ENCODE measurements at regions not wholly inside any gene's neighbourhood (a gene's known extent, or its start where the extent isn't known, plus 50 kb on each side); places are given as distances from the start of the nearest gene placed in this dataset.
A peak's percentile ranks its signal among the peaks of the same experiment; 100 is the strongest.

- TF ChIP-seq HMGXB3 (CRISPR knock-in tag; IDR thresholded peaks at IDR 0.05; ENCODE audit: borderline replicate concordance) (peak; percentile 62; the same call in 1 of the 2 replicates), RBM22 (optimal IDR thresholded peaks at IDR 0.05; ENCODE audit: low read length) (no peak), HIVEP1 (CRISPR knock-in tag; IDR thresholded peaks at IDR 0.05) (peak; percentile 93; the same call in 1 of the 2 replicates), MXD3 (CRISPR knock-in tag; IDR thresholded peaks at IDR 0.05) (peak; percentile 82; the same call in 1 of the 2 replicates), DZIP1 (CRISPR knock-in tag; IDR thresholded peaks at IDR 0.05) (no peak), ZNF598 (CRISPR knock-in tag; IDR thresholded peaks at IDR 0.05; ENCODE audit: borderline replicate concordance) (0 out of 2 replicates have a peak, but pooled peaks have one; percentile 24), ZNF546 (CRISPR knock-in tag; conservative IDR thresholded peaks at IDR 0.05) (no peak), FOXA3 (CRISPR knock-in tag; IDR thresholded peaks at IDR 0.05) (peak; percentile 85), ZUFSP (CRISPR knock-in tag; IDR thresholded peaks at IDR 0.05; ENCODE audit: borderline replicate concordance) (no peak), SOX5 (CRISPR knock-in tag; IDR thresholded peaks at IDR 0.05; ENCODE audit: borderline replicate concordance) (peak; percentile 85), ATF2 (CRISPR knock-in tag; IDR thresholded peaks at IDR 0.05) (peak; percentile 89), RARG (CRISPR knock-in tag; IDR thresholded peaks at IDR 0.05; ENCODE audit: low read depth) (no peak), ZNF615 (CRISPR knock-in tag; IDR thresholded peaks at IDR 0.05; ENCODE audit: borderline replicate concordance) (0 out of 2 replicates have a peak, but pooled peaks have one; percentile 46), PCBP1 (IDR thresholded peaks at IDR 0.05; ENCODE audit: borderline replicate concordance, low read depth, low read length) (no peak), NRL (CRISPR knock-in tag; IDR thresholded peaks at IDR 0.05; ENCODE audit: borderline replicate concordance) (peak; percentile 68; the same call in 1 of the 2 replicates), ZNF337 (CRISPR knock-in tag; IDR thresholded peaks at IDR 0.05; ENCODE audit: borderline replicate concordance, low read depth) (no peak), MEIS2 (CRISPR knock-in tag; IDR thresholded peaks at IDR 0.05) (peak; percentile 96), ZNF891 (CRISPR knock-in tag; IDR thresholded peaks at IDR 0.05) (no peak)
Observed at GRCh38 chr16:85535352-85536072, 77.6 kb upstream of the GSE1 start (continued).
